H1 (cell line): ENCODE measurements at regions not wholly inside any gene's neighbourhood (a gene's known extent, or its start where the extent isn't known, plus 50 kb on each side); places are given as distances from the start of the nearest gene placed in this dataset.

Source experiments
- CEBPB ChIP-seq: IDR thresholded peaks from 2 replicates; pipeline ENCODE4 v1.6.1; 2012; ENCODE audit warnings: low read depth, low read length
- EP300 ChIP-seq, 2 experiments: IDR thresholded peaks; 1 replicate in 1 of 2; 2 replicates in 1 of 2; pipeline ENCODE4 v1.6.1; 2011 to 2012; ENCODE audit warnings: low read depth in 2 of 2, low read length in 2 of 2, mild to moderate bottlenecking in 2 of 2, borderline replicate concordance in 1 of 2, inconsistent platforms in 1 of 2, moderate library complexity in 1 of 2
- EZH2 ChIP-seq: fragments of 200-600 bp; sonication (generic); IDR thresholded peaks from 2 replicates; pipeline ENCODE4 v1.7.1; 2012; ENCODE audit warnings: low read depth, mild to moderate bottlenecking, moderate library complexity, low read length, inconsistent platforms; ENCODE audit not compliant: severe bottlenecking
- GABPA ChIP-seq: IDR thresholded peaks from 2 replicates; pipeline ENCODE4 v1.6.1; 2011; ENCODE audit warnings: mild to moderate bottlenecking, low read length, moderate library complexity, borderline replicate concordance; ENCODE audit not compliant: insufficient read depth
- KDM1A ChIP-seq: fragments of 200-600, 300-600 bp; sonication (generic); IDR thresholded peaks from 2 replicates; pipeline ENCODE4 v1.7.1; 2016; ENCODE audit warnings: mild to moderate bottlenecking, low read length, borderline replicate concordance
- KDM5A ChIP-seq: fragments of 200-600 bp; IDR thresholded peaks from 2 replicates; pipeline ENCODE4 v1.7.1; 2012; ENCODE audit warnings: mild to moderate bottlenecking, low read length, inconsistent platforms, mixed read lengths
- MAFK ChIP-seq: IDR thresholded peaks from 2 replicates; pipeline ENCODE4 v1.6.1; 2012; ENCODE audit warnings: low read depth, mild to moderate bottlenecking, improper control_type of control experiment, low read length
- POLR2A ChIP-seq, 2 experiments: IDR thresholded peaks; 1 replicate in 1 of 2; 2 replicates in 1 of 2; pipeline ENCODE4 v1.6.1; 2011; ENCODE audit warnings: low read depth in 2 of 2, low read length in 2 of 2, mild to moderate bottlenecking in 2 of 2; ENCODE audit errors: control extremely low read depth in 1 of 2
- POLR2AphosphoS5 ChIP-seq: IDR thresholded peaks from 2 replicates; pipeline ENCODE4 v1.6.1; 2011; ENCODE audit warnings: low read depth, low read length
- TAF1 ChIP-seq: IDR thresholded peaks from 2 replicates; pipeline ENCODE4 v1.6.1; 2011; ENCODE audit warnings: mild to moderate bottlenecking, low read depth, low read length
- YY1 ChIP-seq: IDR thresholded peaks from 2 replicates; pipeline ENCODE4 v1.6.1; 2011; ENCODE audit warnings: low read depth, mild to moderate bottlenecking, low read length
- TF ChIP-seq, protein P1 (sequence below): IDR thresholded peaks from 2 replicates; pipeline ENCODE4 v1.6.1; 2011; ENCODE audit warnings: low read length, improper control_type of control experiment
- TF ChIP-seq, protein P2 (sequence below), 3 experiments: IDR thresholded peaks; 1 replicate in 2 of 3; 2 replicates in 1 of 3; pipeline versions ENCODE4 v1.5.1 to v1.6.1; 2011; ENCODE audit warnings: low read length in 3 of 3, mild to moderate bottlenecking in 3 of 3, inconsistent platforms in 2 of 3, low read depth in 1 of 3, moderate library complexity in 1 of 3; ENCODE audit not compliant: insufficient read depth in 1 of 3; ENCODE audit errors: control extremely low read depth in 1 of 3

DNA sequence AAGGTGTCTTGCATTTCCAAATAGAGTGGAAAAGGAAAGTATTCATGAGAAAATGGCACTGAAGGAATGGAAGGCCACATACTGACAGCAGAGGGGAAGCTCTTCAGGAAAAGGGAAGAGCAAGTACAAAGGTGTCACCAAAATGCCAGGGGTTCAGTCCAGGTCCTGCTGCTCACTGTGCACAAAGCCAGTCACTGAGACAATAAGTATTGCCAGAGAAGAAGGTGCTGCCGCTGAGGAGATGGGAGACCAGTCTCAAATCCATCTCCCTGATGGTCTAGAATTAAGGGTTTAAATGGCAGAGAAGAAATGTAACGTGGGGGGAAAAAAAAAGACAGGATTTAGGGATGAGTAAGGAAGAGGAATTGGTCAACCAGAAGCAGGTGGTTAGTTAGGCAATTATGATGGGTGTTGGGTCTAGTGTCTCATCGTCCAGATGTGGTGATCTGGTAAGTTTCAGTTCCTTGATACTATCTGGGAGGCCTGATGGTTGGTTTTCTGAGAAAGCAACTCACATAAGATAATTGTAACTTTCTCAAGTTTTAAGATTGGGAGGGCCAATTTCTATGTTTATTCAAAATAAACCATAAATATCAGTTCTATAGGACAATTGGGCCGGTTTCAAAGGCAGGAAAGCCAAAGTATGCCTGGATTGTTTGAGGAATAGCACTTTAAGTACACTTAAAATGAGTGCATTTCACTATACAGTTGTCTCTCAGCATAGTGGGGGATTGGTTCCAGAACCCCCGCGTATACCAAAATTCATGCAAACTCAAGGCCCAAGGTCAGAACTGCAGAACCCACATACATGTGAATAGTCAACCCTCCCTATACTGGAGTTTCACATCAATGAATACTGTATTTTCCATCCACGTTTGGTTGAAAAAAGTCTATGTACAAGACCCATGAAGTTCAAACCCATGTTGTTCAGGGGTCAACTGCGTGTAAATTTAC, 109.1 kb upstream of the DNAJC10 start:
- no peak for TF ChIP-seq GABPA
- TF ChIP-seq, protein P1, sequence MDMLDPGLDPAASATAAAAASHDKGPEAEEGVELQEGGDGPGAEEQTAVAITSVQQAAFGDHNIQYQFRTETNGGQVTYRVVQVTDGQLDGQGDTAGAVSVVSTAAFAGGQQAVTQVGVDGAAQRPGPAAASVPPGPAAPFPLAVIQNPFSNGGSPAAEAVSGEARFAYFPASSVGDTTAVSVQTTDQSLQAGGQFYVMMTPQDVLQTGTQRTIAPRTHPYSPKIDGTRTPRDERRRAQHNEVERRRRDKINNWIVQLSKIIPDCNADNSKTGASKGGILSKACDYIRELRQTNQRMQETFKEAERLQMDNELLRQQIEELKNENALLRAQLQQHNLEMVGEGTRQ: no peak
- no peak for TF ChIP-seq CEBPB
- TF ChIP-seq, protein P2, sequence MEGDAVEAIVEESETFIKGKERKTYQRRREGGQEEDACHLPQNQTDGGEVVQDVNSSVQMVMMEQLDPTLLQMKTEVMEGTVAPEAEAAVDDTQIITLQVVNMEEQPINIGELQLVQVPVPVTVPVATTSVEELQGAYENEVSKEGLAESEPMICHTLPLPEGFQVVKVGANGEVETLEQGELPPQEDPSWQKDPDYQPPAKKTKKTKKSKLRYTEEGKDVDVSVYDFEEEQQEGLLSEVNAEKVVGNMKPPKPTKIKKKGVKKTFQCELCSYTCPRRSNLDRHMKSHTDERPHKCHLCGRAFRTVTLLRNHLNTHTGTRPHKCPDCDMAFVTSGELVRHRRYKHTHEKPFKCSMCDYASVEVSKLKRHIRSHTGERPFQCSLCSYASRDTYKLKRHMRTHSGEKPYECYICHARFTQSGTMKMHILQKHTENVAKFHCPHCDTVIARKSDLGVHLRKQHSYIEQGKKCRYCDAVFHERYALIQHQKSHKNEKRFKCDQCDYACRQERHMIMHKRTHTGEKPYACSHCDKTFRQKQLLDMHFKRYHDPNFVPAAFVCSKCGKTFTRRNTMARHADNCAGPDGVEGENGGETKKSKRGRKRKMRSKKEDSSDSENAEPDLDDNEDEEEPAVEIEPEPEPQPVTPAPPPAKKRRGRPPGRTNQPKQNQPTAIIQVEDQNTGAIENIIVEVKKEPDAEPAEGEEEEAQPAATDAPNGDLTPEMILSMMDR (IDR thresholded peaks at IDR 0.05; ENCODE audit: control extremely low read depth in 1 of 3, insufficient read depth in 1 of 3, low read depth in 1 of 3, low read length in 3 of 3): no peak
- TF ChIP-seq EZH2: no peak
- no peak for TF ChIP-seq EP300 (IDR thresholded peaks at IDR 0.05; ENCODE audit: borderline replicate concordance in 1 of 2, low read depth in 2 of 2, low read length in 2 of 2)
- no peak for TF ChIP-seq YY1
- TF ChIP-seq MAFK: no peak
- TF ChIP-seq POLR2AphosphoS5: no peak
- TF ChIP-seq POLR2A (IDR thresholded peaks at IDR 0.05; ENCODE audit: control extremely low read depth in 1 of 2, low read depth in 2 of 2, low read length in 2 of 2): no peak
- no peak for TF ChIP-seq KDM1A
- TF ChIP-seq TAF1: no peak
- TF ChIP-seq KDM5A: no peak
